ENCODE measurements at regions not wholly inside any gene's neighbourhood (a gene's known extent, or its start where the extent isn't known, plus 50 kb on each side); places are given as distances from the start of the nearest gene placed in this dataset.
A peak's percentile ranks its signal among the peaks of the same experiment; 100 is the strongest.

- no peaks in the 10 kb centered on the region for H3K9me3 ChIP-seq
- TF ChIP-seq POLR2A (IDR thresholded peaks at IDR 0.05): no peak
- TF ChIP-seq, protein P1, sequence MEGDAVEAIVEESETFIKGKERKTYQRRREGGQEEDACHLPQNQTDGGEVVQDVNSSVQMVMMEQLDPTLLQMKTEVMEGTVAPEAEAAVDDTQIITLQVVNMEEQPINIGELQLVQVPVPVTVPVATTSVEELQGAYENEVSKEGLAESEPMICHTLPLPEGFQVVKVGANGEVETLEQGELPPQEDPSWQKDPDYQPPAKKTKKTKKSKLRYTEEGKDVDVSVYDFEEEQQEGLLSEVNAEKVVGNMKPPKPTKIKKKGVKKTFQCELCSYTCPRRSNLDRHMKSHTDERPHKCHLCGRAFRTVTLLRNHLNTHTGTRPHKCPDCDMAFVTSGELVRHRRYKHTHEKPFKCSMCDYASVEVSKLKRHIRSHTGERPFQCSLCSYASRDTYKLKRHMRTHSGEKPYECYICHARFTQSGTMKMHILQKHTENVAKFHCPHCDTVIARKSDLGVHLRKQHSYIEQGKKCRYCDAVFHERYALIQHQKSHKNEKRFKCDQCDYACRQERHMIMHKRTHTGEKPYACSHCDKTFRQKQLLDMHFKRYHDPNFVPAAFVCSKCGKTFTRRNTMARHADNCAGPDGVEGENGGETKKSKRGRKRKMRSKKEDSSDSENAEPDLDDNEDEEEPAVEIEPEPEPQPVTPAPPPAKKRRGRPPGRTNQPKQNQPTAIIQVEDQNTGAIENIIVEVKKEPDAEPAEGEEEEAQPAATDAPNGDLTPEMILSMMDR (IDR thresholded peaks at IDR 0.05): no peak
- TF ChIP-seq POLR2AphosphoS5 (IDR thresholded peaks at IDR 0.05; ENCODE audit: insufficient read depth in 1 of 2, low read depth in 1 of 2): no peak
- no peaks in the 10 kb centered on the region for H3K4me1 ChIP-seq
- no peak overlapping the region for H3K4me3 ChIP-seq
- DNase-seq (ENCODE audit: extremely low spot score in 2 of 2): peak; percentile 19 to 60
- no peaks in the 10 kb centered on the region for H3K27me3 ChIP-seq
- H3K36me3 ChIP-seq: no peaks in the 10 kb centered on the region
- intact Hi-C loops (cut with DNase I): no loop called here
- H3K27ac ChIP-seq: no peak overlapping the region
Measured at GRCh38 chr19:31976775-31977536, 368.5 kb upstream of the ZNF507 start.

GRCh38 chr19:31979362-31979761, 366.0 kb upstream of the ZNF507 start:
- peak in 1 of 2 donors; percentile 52 for DNase-seq (ENCODE audit: extremely low spot score in 2 of 2)
- intact Hi-C loops (cut with DNase I): no loop called here

DNA sequence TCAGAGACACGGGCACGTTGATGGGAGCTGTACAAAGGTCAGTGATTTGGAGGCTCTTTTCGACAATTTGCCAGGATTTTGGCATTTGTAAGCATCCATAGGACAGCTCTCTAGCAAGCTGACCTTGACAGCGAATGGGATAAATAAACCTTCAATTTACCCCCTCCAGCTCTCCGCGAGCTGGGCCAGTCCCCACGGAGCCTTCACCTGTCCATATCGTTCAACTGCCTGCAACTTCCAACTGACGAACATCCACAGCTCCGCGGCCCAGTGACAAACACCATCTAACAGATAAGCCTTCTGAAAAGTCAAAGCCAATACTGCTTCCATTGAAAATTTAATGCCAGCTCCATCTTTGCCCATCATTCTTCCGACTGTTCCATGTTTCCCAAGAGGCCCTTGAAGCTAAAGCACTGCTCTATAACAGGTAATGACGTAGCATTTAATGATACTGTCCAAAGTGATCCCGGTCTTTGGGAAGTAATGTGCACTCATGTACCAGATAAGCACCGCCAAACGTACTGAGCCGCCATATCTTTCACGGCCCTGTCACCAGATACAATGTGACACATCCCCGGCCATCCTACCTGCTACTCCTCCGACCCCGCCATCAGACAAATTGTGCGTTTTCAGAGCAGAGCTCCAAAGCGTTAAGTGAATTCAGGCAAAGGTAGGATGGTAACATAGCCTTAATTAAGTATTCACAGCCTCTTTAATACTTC, 365.3 kb upstream of the ZNF507 start:
- Histone ChIP-seq H3K27ac (no peak overlapping the region), H3K27me3 (no peaks in the 10 kb centered on the region), H3K36me3 (no peaks in the 10 kb centered on the region), H3K4me1 (no peaks in the 10 kb centered on the region), H3K4me3 (no peak overlapping the region), H3K9me3 (no peaks in the 10 kb centered on the region)
- TF ChIP-seq, protein P1 (IDR thresholded peaks at IDR 0.05): no peak
- TF ChIP-seq POLR2AphosphoS5 (IDR thresholded peaks at IDR 0.05; ENCODE audit: insufficient read depth in 1 of 2, low read depth in 1 of 2) (no peak), POLR2A (IDR thresholded peaks at IDR 0.05) (no peak)
- DNase-seq (ENCODE audit: extremely low spot score in 2 of 2): peak; percentile 40 to 67
- intact Hi-C loops (cut with DNase I): no loop called here

More at GRCh38 chr19:31979362-31979761, 366.0 kb upstream of the ZNF507 start:
- H3K4me1 ChIP-seq: no peaks in the 10 kb centered on the region
- no peaks in the 10 kb centered on the region for H3K36me3 ChIP-seq
- H3K4me3 ChIP-seq: no peak overlapping the region
- no peaks in the 10 kb centered on the region for H3K9me3 ChIP-seq
- TF ChIP-seq POLR2AphosphoS5 (IDR thresholded peaks at IDR 0.05; ENCODE audit: insufficient read depth in 1 of 2, low read depth in 1 of 2) (no peak), POLR2A (IDR thresholded peaks at IDR 0.05) (no peak)
- TF ChIP-seq, protein P1 (IDR thresholded peaks at IDR 0.05): no peak
- no peaks in the 10 kb centered on the region for H3K27me3 ChIP-seq
- no peak overlapping the region for H3K27ac ChIP-seq

- Histone ChIP-seq H3K4me1 (no peaks in the 10 kb centered on the region), H3K27me3 (no peaks in the 10 kb centered on the region), H3K9me3 (no peaks in the 10 kb centered on the region), H3K4me3 (no peak overlapping the region), H3K36me3 (no peaks in the 10 kb centered on the region), H3K27ac (no peak overlapping the region)
- DNase-seq (ENCODE audit: extremely low spot score in 2 of 2): no peak
- intact Hi-C loops (cut with DNase I): no loop called here
- TF ChIP-seq POLR2A (IDR thresholded peaks at IDR 0.05): no peak
- TF ChIP-seq POLR2AphosphoS5 (IDR thresholded peaks at IDR 0.05; ENCODE audit: insufficient read depth in 1 of 2, low read depth in 1 of 2): no peak
- TF ChIP-seq, protein P1 (IDR thresholded peaks at IDR 0.05): no peak
Measured at GRCh38 chr19:31980796-31981195, 364.6 kb upstream of the ZNF507 start.

DNA sequence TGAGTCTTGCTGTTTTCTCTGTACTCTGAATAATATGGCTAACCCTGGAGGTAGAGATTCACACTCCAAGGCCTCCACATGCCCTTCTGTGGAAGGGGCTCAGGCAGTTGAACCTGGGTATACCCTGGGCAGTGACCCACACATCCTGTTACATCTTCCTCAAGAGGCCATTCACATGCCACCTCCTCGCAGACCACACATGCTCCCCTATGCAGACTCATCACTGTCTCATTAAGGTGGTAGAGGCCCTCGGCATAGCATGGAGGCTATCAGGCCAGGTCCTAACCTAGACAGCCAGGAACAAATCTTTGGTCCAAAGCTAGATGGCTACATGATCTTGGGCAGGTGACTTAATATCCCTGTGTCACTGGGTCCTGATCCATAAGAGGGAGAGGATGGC, 363.9 kb upstream of the ZNF507 start:
- Histone ChIP-seq H3K4me1 (no peaks in the 10 kb centered on the region), H3K4me3 (no peak overlapping the region), H3K27ac (no peak overlapping the region), H3K9me3 (no peaks in the 10 kb centered on the region), H3K27me3 (no peaks in the 10 kb centered on the region), H3K36me3 (no peaks in the 10 kb centered on the region)
- TF ChIP-seq, protein P1 (IDR thresholded peaks at IDR 0.05): no peak
- no peak for TF ChIP-seq POLR2AphosphoS5 (IDR thresholded peaks at IDR 0.05; ENCODE audit: insufficient read depth in 1 of 2, low read depth in 1 of 2)
- no peak for TF ChIP-seq POLR2A (IDR thresholded peaks at IDR 0.05)
- DNase-seq (ENCODE audit: extremely low spot score in 2 of 2): peak; percentile 58 to 60
- intact Hi-C loops (cut with DNase I): no loop called here
